Ishikawa (cell line): ENCODE measurements at regions not wholly inside any gene's neighbourhood (a gene's known extent, or its start where the extent isn't known, plus 50 kb on each side); places are given as distances from the start of the nearest gene placed in this dataset.

Experiments used
- CEBPB ChIP-seq: IDR thresholded peaks from 2 replicates; pipeline ENCODE4 v1.6.1; 2012
- CREB1 ChIP-seq: IDR thresholded peaks from 2 replicates; pipeline ENCODE4 v1.6.1; 2012; ENCODE audit warnings: low read depth
- EGR1 ChIP-seq: IDR thresholded peaks from 2 replicates; pipeline ENCODE4 v1.6.1; 2012
- EP300 ChIP-seq: IDR thresholded peaks from 2 replicates; pipeline ENCODE4 v1.6.1; 2012; ENCODE audit warnings: borderline replicate concordance
- FOXM1 ChIP-seq: IDR thresholded peaks from 2 replicates; pipeline ENCODE4 v1.6.1; 2012; ENCODE audit warnings: low read depth, borderline replicate concordance
- NFIC ChIP-seq: IDR thresholded peaks from 2 replicates; pipeline ENCODE4 v1.6.1; 2012
- RAD21 ChIP-seq: IDR thresholded peaks from 2 replicates; pipeline ENCODE4 v1.6.1; 2012; ENCODE audit warnings: low read depth
- REST ChIP-seq: IDR thresholded peaks from 2 replicates; pipeline ENCODE4 v1.6.1; 2012; ENCODE audit warnings: low read depth, mild to moderate bottlenecking
- TAF1 ChIP-seq: IDR thresholded peaks from 2 replicates; pipeline ENCODE4 v1.6.1; 2012; ENCODE audit warnings: low read depth, mild to moderate bottlenecking
- TCF12 ChIP-seq: IDR thresholded peaks from 2 replicates; pipeline ENCODE4 v1.6.1; 2012; ENCODE audit warnings: low read depth
- TEAD4 ChIP-seq: IDR thresholded peaks from 2 replicates; pipeline ENCODE4 v1.6.1; 2012
- USF1 ChIP-seq: IDR thresholded peaks from 2 replicates; pipeline ENCODE4 v1.6.1; 2012
- YY1 ChIP-seq: IDR thresholded peaks from 2 replicates; pipeline ENCODE4 v1.6.1; 2012; ENCODE audit warnings: low read depth
- ZBTB7A ChIP-seq: IDR thresholded peaks from 2 replicates; pipeline ENCODE4 v1.6.1; 2012; ENCODE audit warnings: low read depth
- TF ChIP-seq, protein P1 (sequence below): IDR thresholded peaks from 2 replicates; pipeline ENCODE4 v1.6.1; 2012

GRCh38 chr11:31872076-31872443 is 60.9 kb upstream of the PAX6 start:
- TF ChIP-seq TCF12 (no peak), RAD21 (no peak), EGR1 (no peak), USF1 (no peak), TAF1 (no peak), CEBPB (no peak), REST (no peak), ZBTB7A (no peak), NFIC (no peak), YY1 (no peak), CREB1 (no peak), EP300 (no peak), FOXM1 (no peak), TEAD4 (no peak)
- TF ChIP-seq, protein P1, sequence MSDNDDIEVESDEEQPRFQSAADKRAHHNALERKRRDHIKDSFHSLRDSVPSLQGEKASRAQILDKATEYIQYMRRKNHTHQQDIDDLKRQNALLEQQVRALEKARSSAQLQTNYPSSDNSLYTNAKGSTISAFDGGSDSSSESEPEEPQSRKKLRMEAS: no peak

GRCh38 chr11:31871310-31872075 is 60.4 kb upstream of the PAX6 start:
- no peak for TF ChIP-seq USF1
- no peak for TF ChIP-seq REST
- no peak for TF ChIP-seq EP300
- no peak for TF ChIP-seq NFIC

DNA sequence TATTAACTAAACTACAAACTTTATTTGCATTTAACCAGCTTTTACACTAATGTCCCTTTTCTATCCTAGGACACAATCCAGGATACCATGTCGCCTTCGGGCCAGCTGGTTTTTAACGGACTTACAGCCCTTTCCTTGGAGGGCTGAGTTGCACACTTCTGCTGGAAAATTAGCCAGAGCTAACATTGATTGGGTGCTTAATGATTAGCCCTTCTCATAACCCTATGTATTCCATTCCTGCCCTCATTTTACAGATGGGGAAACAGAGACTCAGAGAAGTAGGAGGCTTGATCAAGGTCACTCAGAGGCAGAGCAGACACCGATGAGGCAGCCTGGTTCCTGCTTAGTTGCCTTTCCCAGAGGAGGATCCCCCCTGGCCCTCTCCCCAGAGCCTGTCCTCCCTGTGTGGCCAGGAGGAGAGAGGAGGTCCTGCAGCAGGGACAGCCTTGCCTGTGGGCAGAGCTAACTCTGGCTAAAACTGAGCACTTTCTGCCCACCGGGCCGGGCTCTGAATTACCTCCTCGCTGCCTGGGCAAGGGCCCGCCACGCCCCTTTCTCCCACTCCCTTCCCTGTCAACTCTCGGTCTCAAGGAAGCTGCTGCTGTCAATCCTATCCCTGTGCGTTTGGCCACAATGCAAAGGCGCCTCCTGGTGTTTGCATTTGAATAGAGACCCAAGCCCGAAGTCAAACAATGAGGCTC is 59.6 kb upstream of the PAX6 start:
- TF ChIP-seq RAD21 (peak; percentile 95), EP300 (no peak), CEBPB (no peak), TEAD4 (no peak)

DNA sequence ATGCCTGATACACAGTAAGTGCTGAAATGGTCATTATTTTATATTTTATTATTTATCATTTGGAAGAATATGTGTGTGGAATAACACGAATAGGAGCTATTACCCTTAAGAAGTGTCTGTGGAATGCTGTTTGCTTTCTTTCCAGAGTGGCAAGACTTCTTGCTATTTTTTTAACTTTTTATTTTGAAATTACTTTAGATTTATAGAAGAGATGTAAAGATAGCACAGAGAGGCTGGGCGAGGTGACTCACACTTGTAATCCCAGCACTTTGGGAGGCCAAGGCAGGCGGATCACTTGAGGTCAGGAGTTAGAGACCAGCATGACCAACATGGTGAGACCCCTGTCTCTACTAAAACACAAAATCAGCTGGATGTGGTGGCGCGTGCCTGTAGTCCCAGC is 58.9 kb upstream of the PAX6 start:
- TF ChIP-seq FOXM1: no peak
- TF ChIP-seq TCF12: no peak
- TF ChIP-seq REST: no peak

- TF ChIP-seq, protein P1: no peak
- no peak for TF ChIP-seq CREB1
- TF ChIP-seq FOXM1: no peak
- no peak for TF ChIP-seq EGR1
- no peak for TF ChIP-seq TCF12
- no peak for TF ChIP-seq EP300
- TF ChIP-seq CEBPB: no peak
- TF ChIP-seq USF1: no peak
- TF ChIP-seq NFIC: no peak
- no peak for TF ChIP-seq TEAD4
- TF ChIP-seq ZBTB7A: no peak
- TF ChIP-seq TAF1: no peak
Measured at GRCh38 chr11:31865606-31866300, 54.6 kb upstream of the PAX6 start.
